GM12891 (cell line): ENCODE measurements at regions not wholly inside any gene's neighbourhood (a gene's known extent, or its start where the extent isn't known, plus 50 kb on each side); places are given as distances from the start of the nearest gene placed in this dataset.

Source experiments
- DNase-seq: peaks from one replicate; pipeline ENCODE4 v3.0.0; 2011; ENCODE audit warnings: low spot score; ENCODE audit not compliant: insufficient read length
- FAIRE-seq: peaks from 2 replicates; lab custom pipeline; 2011; peaks lifted over from hg19 to GRCh38; lab: Jason Lieb, UNC
- PAX5 ChIP-seq: IDR thresholded peaks from 2 replicates; pipeline ENCODE4 v1.6.1; 2011; ENCODE audit warnings: low read length, moderate library complexity, mild to moderate bottlenecking; ENCODE audit not compliant: insufficient read depth, severe bottlenecking
- POLR2A ChIP-seq: IDR thresholded peaks from 2 replicates; pipeline ENCODE4 v1.6.1; 2011; ENCODE audit warnings: low read depth, low read length, control low read depth
- POLR2AphosphoS5 ChIP-seq: IDR thresholded peaks from 2 replicates; pipeline ENCODE4 v1.6.1; 2011; ENCODE audit warnings: low read depth, low read length, control low read depth
- POU2F2 ChIP-seq: IDR thresholded peaks from 2 replicates; pipeline ENCODE4 v1.6.1; 2011; ENCODE audit warnings: low read depth, mild to moderate bottlenecking, control low read depth, low read length, moderate library complexity
- SPI1 ChIP-seq: IDR thresholded peaks from 2 replicates; pipeline ENCODE4 v1.6.1; 2011; ENCODE audit warnings: low read depth, low read length, control low read depth
- TAF1 ChIP-seq: IDR thresholded peaks from 2 replicates; pipeline ENCODE4 v1.6.1; 2011; ENCODE audit warnings: low read depth, low read length, control low read depth

DNA sequence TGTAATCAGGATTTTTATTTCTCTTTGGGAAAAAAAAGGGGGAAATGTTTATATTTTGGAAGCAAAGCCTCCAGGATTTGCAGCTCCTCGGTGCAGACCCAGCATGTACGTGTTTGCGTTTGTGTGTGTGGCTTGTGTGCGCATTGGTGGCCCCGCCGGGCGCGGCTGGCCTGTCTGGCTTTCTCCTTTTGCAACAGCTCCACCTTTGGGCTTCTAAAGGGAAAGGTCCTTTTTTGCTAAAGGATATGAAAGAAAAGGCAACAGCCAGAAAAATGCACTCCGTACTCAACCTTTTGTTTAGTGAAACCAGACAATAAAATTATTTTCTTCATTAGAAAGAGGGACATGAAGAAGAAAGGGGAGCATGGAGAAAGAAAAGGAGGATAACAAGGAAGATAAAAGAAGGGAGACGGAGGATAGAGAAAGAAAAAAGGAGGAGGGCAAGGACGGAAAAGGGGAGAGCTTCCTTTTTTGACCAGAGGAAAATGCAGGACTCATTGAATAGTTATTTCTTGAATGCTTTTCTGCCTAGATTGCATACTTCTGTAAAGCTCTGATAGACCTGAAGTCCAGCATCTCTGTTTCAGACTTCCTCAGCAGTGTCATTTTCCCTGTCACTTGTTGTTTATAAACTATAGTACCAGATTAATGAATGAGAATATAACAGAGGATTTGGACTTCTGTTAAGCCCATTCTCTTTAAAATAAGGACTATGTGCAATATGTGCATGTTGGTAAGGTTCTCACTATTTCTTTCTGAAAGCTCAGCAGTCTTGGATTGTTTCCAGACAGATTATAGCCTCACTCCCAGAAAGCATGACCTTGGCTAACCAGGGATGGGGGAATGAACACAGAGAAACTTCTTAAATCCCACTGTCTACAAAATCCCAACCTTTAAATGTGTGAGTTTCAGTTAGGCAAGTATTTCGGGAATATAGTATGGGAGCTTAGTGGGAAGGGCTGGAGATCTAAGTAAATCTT lies 563.1 kb upstream of the PIK3C3 start:
- peak; percentile 20 for DNase-seq
- no peak for FAIRE-seq
- TF ChIP-seq PAX5 (no peak), SPI1 (no peak), POU2F2 (no peak), POLR2AphosphoS5 (no peak), TAF1 (no peak), POLR2A (no peak)

DNA sequence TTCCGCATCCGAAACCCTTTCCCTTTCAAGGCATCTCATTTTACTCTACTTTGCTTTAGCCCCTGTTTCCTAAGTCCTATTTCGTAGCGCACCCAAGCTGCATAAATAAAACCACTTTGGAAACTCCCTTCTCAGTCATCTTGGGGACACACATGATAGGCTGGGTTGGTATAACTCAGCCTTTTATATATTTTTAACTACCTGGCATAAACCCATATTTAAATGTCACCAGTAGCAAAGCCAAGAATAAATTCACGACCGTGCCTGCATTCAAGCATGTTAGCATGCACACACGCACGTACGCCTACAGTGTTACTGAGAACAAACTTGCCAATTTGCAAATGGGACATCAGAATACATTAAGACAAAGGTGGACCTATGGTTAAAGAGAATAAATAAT lies 564.7 kb upstream of the PIK3C3 start:
- no peak for DNase-seq
- TF ChIP-seq POLR2AphosphoS5: no peak
- no peak for TF ChIP-seq SPI1
- TF ChIP-seq POU2F2: no peak
- TF ChIP-seq POLR2A: no peak
- TF ChIP-seq PAX5: no peak
- no peak for TF ChIP-seq TAF1
- peak; percentile 63 for FAIRE-seq

DNA sequence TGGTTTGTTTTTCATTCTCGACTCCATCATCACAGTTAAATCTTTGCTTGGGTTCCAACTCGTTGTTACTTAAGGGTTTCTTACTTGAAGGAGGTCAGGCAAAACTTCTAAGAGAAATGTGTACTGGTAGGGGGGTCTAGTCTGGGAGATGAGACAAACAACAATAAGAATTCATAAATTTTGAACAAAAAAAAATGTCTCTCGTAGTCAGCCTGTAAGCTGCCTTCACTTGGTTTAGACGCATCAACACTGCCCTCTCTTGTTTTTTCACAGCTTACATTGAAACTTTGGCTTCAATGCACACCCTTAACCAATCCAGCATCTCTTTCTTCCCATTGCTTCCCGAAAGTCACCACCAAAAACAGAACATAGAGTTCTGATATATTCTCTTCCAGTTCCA lies 576.4 kb upstream of the PIK3C3 start:
- FAIRE-seq (no peak), DNase-seq (no peak)
- no peak for TF ChIP-seq POU2F2
- TF ChIP-seq PAX5: no peak
- TF ChIP-seq SPI1: no peak
- no peak for TF ChIP-seq POLR2A
- no peak for TF ChIP-seq POLR2AphosphoS5
- TF ChIP-seq TAF1: no peak

DNA sequence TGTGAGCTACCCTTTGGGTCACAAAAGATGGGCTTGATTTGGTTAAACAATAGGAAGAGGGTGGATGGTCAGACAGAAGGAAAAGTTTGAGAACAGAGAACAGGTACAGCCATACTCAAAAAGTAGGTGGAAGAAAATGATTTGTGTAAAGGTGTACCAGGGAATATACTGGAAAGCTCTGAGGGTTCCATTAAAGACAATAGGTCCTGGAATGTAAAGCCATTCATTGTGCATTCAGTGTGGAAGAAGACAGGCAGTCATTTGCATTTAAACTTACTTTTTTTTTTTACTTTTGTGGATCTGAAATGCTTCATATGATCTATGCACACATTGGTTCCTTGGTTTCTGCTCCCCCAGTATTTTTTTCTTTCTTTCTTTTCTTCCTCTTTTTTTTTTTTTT lies 581.4 kb upstream of the PIK3C3 start:
- no peak for TF ChIP-seq POU2F2
- no peak for TF ChIP-seq POLR2A
- no peak for TF ChIP-seq SPI1
- TF ChIP-seq POLR2AphosphoS5: no peak
- no peak for TF ChIP-seq PAX5
- TF ChIP-seq TAF1: no peak
- no peak for FAIRE-seq
- no peak for DNase-seq

DNA sequence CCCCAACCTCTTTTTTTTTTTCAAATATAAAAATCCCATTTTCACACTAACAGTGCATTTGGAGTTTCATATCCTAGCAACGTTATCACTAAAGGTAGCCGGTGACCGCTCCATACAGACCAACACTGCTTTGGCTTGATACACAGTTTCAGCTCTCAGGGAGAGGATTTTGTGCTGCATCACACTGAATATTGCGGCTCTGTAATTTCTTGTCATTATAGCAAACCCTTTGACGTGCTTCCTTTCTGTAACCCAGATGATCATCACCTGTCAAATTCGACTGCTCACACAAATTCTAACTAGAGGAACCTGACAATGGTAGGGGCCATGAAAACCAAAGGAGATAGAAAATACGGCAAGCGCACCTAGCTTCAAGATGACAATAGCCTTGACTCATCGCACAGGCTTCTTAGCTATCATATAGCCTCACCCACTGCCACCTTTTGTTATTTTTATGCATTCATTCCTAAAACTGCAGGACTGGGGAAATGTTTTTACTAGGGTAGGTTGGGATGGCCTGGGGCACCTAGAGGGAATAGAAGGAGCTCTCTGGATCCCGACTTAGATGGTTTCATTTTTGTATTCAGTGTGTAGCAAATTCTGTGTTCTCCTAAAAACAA lies 582.9 kb upstream of the PIK3C3 start:
- no peak for TF ChIP-seq POLR2AphosphoS5
- TF ChIP-seq SPI1: no peak
- TF ChIP-seq PAX5: no peak
- no peak for TF ChIP-seq POU2F2
- no peak for TF ChIP-seq TAF1
- no peak for TF ChIP-seq POLR2A
- no peak for FAIRE-seq
- DNase-seq: no peak

DNA sequence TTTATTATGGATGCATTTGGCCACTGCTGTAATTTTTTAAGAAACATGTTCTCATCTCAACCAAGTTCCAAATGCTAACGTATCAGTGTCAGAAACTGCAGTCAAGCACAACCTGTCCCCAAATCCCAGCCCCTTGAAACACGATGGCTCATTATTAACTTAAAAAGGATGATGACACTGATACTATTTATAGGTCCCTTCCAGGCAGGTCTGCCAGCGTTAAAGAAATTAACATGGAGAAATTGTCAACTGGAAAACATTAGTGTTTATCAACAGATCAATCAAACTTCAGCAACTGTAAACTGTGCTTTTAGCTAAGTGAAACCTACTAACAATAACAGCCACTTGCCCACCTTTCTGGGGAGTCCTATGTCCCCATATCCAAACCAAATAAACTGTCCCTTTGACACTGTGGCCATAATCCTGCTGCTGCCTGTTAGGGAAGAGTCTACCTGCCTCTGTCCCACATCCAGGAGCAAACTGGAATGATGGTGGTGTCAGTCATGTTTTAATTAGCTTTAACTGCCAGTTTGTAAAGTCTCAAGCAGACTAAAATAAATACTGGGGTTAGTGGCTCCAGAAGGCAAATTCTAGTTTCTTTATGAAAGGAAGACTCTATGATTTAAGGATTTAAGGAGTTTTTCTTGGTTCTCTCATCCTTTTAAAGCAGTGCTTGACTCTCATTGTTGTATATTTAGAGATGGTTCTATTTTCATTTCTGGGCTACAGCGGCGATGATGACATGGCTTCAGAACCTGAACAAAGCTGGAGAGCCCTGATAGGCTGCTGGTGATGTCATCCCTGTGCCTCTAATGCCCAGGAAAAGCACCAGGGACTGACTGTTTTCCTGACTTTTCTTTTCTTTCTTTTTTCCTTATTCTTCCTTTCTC lies 583.6 kb upstream of the PIK3C3 start:
- no peak for DNase-seq
- no peak for FAIRE-seq
- TF ChIP-seq POU2F2 (no peak), POLR2AphosphoS5 (no peak), SPI1 (no peak), PAX5 (no peak), POLR2A (no peak), TAF1 (no peak)

DNA sequence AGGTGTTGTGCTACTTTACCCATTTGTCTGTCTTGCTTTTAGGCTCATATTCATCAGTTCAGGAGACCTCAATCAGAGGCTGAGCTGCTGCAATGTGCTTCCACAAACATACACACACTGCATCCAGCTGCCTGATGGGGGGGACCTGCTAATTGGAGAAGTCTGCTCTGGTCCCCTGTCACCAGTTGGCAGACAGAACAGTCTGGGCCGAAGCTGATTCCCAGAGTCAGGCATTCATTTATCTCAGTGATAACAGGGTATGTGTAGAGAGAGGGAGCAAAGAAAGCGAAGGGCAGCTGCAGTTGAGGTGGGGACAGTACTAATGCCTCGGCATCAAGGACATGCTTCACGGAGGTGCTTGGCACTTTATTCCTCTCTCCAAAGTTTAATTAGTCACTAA lies 584.3 kb upstream of the PIK3C3 start:
- FAIRE-seq (no peak), DNase-seq (no peak)
- TF ChIP-seq POLR2AphosphoS5 (no peak), POLR2A (no peak), POU2F2 (no peak), SPI1 (no peak), PAX5 (no peak), TAF1 (no peak)

DNA sequence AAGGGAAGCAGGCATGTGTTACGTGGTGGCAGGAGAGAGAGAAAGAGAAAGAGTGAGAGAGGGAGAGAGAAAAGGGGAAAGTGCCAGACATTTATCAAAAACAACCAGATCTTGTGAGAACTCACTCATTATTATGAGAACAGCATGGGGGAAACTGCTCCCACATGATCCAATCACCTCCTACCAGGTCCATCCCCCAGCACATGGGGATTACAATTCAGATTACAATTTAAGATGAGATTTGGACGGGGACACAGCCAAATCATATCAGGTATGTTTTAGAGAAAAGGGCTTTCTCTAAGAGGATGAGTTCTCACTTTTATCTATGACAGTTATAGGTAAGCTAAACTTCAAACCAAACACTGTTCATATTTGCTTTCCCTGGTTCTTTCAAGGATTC lies 597.3 kb upstream of the PIK3C3 start:
- DNase-seq (no peak), FAIRE-seq (no peak)
- TF ChIP-seq TAF1 (no peak), SPI1 (no peak), POLR2A (no peak), POLR2AphosphoS5 (no peak), POU2F2 (no peak), PAX5 (no peak)
